Ovary (tissue), 7 donors: ENCODE measurements at regions not wholly inside any gene's neighbourhood (a gene's known extent, or its start where the extent isn't known, plus 50 kb on each side); places are given as distances from the start of the nearest gene placed in this dataset.
A peak's percentile ranks its signal among the peaks of the same experiment; 100 is the strongest.

Experiments
- DNase-seq, 5 donors: peaks; one replicate each; pipeline ENCODE4 v3.0.0-alpha.2; 2019 to 2020
- H3K27ac ChIP-seq, 2 donors: fragments of 200-600 bp; one replicate each; pipeline versions ENCODE4 v1.5.1 to v1.8.0; 2019 to 2022
- H3K27me3 ChIP-seq: fragments of 200-600 bp; one replicate; pipeline ENCODE4 v1.8.0; 2022
- H3K36me3 ChIP-seq: fragments of 200-600 bp; sonication (generic); one replicate; pipeline ENCODE4 v1.5.1; 2019
- H3K4me1 ChIP-seq: one replicate; pipeline ENCODE4 v1.8.1; 2013; ENCODE audit warnings: mild to moderate bottlenecking, moderate library complexity; ENCODE audit not compliant: insufficient read depth
- H3K4me3 ChIP-seq: fragments of 200-600 bp; sonication (generic); one replicate; pipeline ENCODE4 v1.5.1; 2017
- H3K9me3 ChIP-seq, 2 donors: fragments of 200-600 bp in 1 of 2; sonication (generic) in 1 of 2; one replicate each; pipeline versions ENCODE4 v1.5.1 to v1.8.1; 2013 to 2019; ENCODE audit warnings: mild to moderate bottlenecking in 1 of 2, moderate library complexity in 1 of 2
- CTCF ChIP-seq, 3 donors: fragments of 450-650 bp in 2 of 3; fragments of 200-600 bp in 1 of 3; IDR thresholded peaks; one replicate each; pipeline versions ENCODE4 v1.5.1 to v1.8.0; 2016 to 2022; ENCODE audit warnings: antibody characterized with exemption in 3 of 3, mild to moderate bottlenecking in 1 of 3
- EP300 ChIP-seq: sonication (generic); formaldehyde crosslinking; IDR thresholded peaks from one replicate; pipeline ENCODE4 v1.6.1; 2017; ENCODE audit warnings: antibody characterized with exemption
- POLR2A ChIP-seq: fragments of 450-650 bp; IDR thresholded peaks from one replicate; pipeline ENCODE4 v1.6.1; 2017; ENCODE audit warnings: antibody characterized with exemption, mild to moderate bottlenecking, moderate library complexity
- WGBS, 3 donors: extraction: QIAGEN DNeasy Blood & Tissue Kit in 1 of 3; methylation state at CpG; one replicate each; pipeline versions ENCODE4 v1.1.5 to v1.1.7; 2013 to 2017; 5-methylcytosine and 5-hydroxymethylcytosine counted together
- intact Hi-C, 4 donors: fragments of 100-400 bp; cut with DNase I; formaldehyde crosslinking; loops; one replicate each; pipeline versions ENCODE4 v1.11.0 to v1.15.1; 2022 to 2023
- donor health status: DM: no; HTN: no; CAD: no; lungs with moderate emphysema.
- donor health status: DM: no; HTN: no; CAD: no.
- donor health status: Bipolar disorder and iron deficiency.
- donor health status: DM: no; HTN: no; CAD: no.
- donor health status: DM: yes; HTN: yes; CAD: no.

- no peaks in the 10 kb centered on the region for H3K27me3 ChIP-seq
- intact Hi-C loops = loop anchor here in 1 of 4 donors (10.0 kb wide), 1 partner anchor 213 kb away; the partner anchor contains the start of gene SOX4
- no peak for TF ChIP-seq POLR2A
- no peak for TF ChIP-seq EP300
- no peak for TF ChIP-seq CTCF (IDR thresholded peaks at IDR 0.05)
- peaks cover 13% of the 10 kb centered on the region for H3K4me1 ChIP-seq
- H3K27ac ChIP-seq = peak overlapping the region in 1 of 2 donors; percentile 62
- 30 to 38% (median 35%) methylated on average over 2 of the region's 2 CpGs for WGBS, 3 donors
- no peak overlapping the region for H3K4me3 ChIP-seq
- no peaks in the 10 kb centered on the region for H3K9me3 ChIP-seq
- no peaks in the 10 kb centered on the region for H3K36me3 ChIP-seq
- DNase-seq = no peak
These were observed 213.9 kb downstream of the SOX4 start for GRCh38 chr6:21807299-21808044.

- WGBS, 3 donors = 14 to 18% (median 15%) methylated on average over 7 of the region's 7 CpGs
- peaks cover 13% of the 10 kb centered on the region for H3K4me1 ChIP-seq
- H3K27me3 ChIP-seq = no peaks in the 10 kb centered on the region
- intact Hi-C loops = loop anchor here in 1 of 4 donors (10.0 kb wide), 1 partner anchor 213 kb away; the partner anchor contains the start of gene SOX4
- H3K4me3 ChIP-seq = no peak overlapping the region
- H3K9me3 ChIP-seq = no peaks in the 10 kb centered on the region
- peak overlapping the region in 1 of 2 donors; percentile 62 for H3K27ac ChIP-seq
- H3K36me3 ChIP-seq = no peaks in the 10 kb centered on the region
- TF ChIP-seq CTCF (IDR thresholded peaks at IDR 0.05) (no peak), POLR2A (no peak), EP300 (no peak)
- peak; percentile 47 to 53 (median 50) for DNase-seq
These were observed 214.5 kb downstream of the SOX4 start for GRCh38 chr6:21808045-21808470.

GRCh38 chr6:21808551-21809242, 215.1 kb downstream of the SOX4 start:
- 6 to 16% (median 9%) methylated on average over 16 of the region's 16 CpGs for WGBS, 3 donors
- Histone ChIP-seq H3K9me3 (no peaks in the 10 kb centered on the region), H3K27me3 (no peaks in the 10 kb centered on the region), H3K4me3 (no peak overlapping the region), H3K36me3 (no peaks in the 10 kb centered on the region), H3K27ac (peak overlapping the region in 1 of 2 donors; percentile 62), H3K4me1 (peaks cover 13% of the 10 kb centered on the region)
- peak; percentile 62 to 76 (median 69) for DNase-seq
- intact Hi-C loops = loop anchor here in 1 of 4 donors (10.0 kb wide), 1 partner anchor 214 kb away; the partner anchor contains the start of gene SOX4
- no peak for TF ChIP-seq CTCF (IDR thresholded peaks at IDR 0.05)
- no peak for TF ChIP-seq EP300
- no peak for TF ChIP-seq POLR2A

- intact Hi-C loops = no loop called here
- peaks cover 11% of the 10 kb centered on the region for H3K4me1 ChIP-seq
- no peaks in the 10 kb centered on the region for H3K36me3 ChIP-seq
- no peak for TF ChIP-seq CTCF (IDR thresholded peaks at IDR 0.05)
- TF ChIP-seq EP300 = no peak
- no peak for TF ChIP-seq POLR2A
- no peak for DNase-seq
- 89 to 94% (median 92%) methylated on average over 4 of the region's 4 CpGs for WGBS, 3 donors
- no peaks in the 10 kb centered on the region for H3K27me3 ChIP-seq
- no peaks in the 10 kb centered on the region for H3K9me3 ChIP-seq
- H3K27ac ChIP-seq = no peak overlapping the region
- no peak overlapping the region for H3K4me3 ChIP-seq
These were observed 217.9 kb downstream of the SOX4 start for GRCh38 chr6:21811484-21811883.
